ENCODE measurements at regions not wholly inside any gene's neighbourhood (a gene's known extent, or its start where the extent isn't known, plus 50 kb on each side); places are given as distances from the start of the nearest gene placed in this dataset.
"Not testable (repeated sequence)": the region's sequence is repeated elsewhere in the genome, so short reads cannot be mapped to it uniquely, and the experiment has no call there.

DNA sequence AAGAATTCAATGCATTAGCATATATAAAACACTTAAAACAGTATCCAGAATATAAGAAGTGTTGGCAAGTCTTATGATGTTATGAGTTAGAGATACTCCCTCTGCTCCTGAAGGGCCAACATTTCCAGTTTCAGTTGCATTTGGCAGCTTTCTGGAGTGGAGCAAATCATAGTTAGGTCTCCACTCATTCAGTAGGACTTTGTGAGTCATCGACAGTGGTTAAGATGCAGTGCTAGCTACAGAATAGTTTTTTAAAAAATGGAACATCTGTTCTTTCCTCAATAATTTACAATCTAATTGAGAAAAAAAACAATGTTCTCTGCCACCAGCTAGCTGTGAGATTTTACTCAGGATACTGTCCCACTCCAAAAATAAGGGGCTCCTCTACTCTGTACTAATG lies 389.1 kb downstream of the HLX start:
- no peak for DNase-seq

GRCh38 chr1:221271701-221272100 lies 392.5 kb downstream of the HLX start:
- no peak for DNase-seq

DNA sequence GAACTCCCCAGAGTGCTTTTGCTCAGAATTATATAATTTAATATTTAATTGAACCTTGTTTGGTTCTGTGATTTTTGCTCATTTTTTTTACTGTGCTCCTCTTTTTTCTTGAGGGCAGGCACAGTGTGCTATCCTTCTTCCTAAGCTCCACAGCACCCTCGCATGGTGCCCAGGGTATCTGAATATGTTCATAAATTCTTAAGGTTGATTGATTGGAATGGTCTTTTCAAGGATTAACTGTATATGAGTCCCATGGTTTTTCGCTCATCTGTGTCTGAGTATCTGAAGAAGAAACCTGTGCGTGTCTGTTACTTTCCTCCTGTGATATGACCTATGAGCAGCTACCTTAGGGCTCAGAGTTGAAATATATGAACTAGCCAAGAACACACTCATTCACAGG lies 393.7 kb downstream of the HLX start:
- DNase-seq = no peak

DNA sequence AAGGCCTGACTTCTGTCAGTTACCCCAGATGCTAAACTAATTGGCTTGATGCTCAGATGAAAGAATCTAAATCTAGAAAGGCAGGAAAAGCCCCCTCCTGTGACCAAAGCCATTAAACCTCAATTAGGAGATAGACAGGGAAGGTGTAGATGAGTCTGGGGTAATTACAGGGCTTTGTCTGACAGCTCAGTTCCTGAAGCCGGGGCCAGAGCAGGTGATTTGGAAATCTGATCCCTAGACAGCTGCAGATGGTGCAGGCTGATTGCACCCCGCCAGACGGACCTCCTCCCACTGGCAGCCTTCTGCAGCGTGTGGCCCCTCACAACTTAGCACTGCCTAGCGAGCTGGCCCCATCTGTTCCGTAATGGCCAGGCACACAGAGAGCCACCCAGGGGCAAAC lies 395.1 kb downstream of the HLX start:
- DNase-seq = no peak

- DNase-seq = no peak
Observed at GRCh38 chr1:221276896-221277409, 397.7 kb downstream of the HLX start.

DNA sequence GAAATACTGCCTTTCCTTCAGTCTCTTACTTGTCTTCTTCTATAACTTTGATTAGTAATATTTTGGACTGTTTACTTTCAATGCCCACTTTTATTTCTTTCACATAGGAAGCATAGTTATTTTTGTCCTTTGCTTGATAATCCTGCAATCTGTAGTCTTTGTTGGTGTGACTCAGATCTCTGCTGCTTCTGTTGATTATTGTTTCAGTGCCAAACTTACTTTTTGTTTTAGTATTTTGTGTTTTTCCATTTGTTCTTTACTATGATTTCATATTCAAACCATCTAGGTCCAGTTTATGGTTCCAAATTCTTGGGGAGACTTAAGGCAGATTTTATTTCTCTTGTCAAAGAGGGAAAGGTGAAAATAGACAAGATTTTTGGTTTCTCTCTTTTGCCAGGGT lies 399.9 kb downstream of the HLX start:
- DNase-seq = no peak

DNA sequence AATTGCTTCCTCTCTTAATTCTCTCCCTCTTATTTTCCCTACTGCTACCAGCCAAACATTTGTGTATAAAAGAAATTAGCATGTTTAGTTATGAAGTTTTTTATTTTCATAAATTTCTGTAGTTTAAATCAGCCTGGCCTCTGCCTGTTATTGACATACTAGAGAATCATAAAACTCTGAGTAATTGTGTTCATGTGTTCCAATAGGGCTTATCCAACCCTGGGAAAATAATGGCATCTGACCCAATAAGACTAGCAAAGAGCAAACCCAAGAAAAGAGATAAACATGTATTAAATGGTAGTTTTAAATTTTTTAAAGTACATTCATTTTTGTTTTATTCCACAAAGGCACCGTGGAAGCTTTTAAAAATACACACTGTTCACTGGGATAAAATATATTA lies 404.3 kb downstream of the HLX start:
- no peak for DNase-seq

- DNase-seq = no peak
Observed at GRCh38 chr1:221284028-221284427, 404.8 kb downstream of the HLX start.

GRCh38 chr1:221284991-221285390 lies 405.7 kb downstream of the HLX start:
- not testable (repeated sequence) for DNase-seq

- not testable (repeated sequence) for DNase-seq
Observed at GRCh38 chr1:221285458-221286210, 406.4 kb downstream of the HLX start.

DNA sequence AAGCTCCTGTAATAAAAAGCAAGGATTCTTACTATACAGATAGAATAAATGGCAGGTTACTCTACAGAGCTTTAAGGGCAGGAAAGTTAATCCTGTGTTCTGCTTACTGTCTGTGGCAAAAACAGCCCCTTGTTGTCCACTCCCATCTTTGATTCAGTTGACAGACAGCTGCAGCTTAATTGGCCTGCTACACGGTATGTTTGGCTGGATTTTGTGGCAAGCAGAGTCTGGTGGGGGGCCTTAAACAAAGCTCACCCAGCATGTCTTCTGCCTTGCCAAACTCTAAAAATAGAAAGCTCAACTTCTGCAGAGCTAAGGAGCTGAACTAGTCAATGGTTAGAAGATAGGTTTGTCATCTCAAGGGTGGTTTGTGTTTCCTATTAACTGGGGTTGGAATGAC lies 407.2 kb downstream of the HLX start:
- no peak for DNase-seq

- DNase-seq = no peak
Observed at GRCh38 chr1:221289103-221289502, 409.9 kb downstream of the HLX start.

- DNase-seq = no peak
Observed at GRCh38 chr1:221290669-221291068, 411.4 kb downstream of the HLX start.

DNA sequence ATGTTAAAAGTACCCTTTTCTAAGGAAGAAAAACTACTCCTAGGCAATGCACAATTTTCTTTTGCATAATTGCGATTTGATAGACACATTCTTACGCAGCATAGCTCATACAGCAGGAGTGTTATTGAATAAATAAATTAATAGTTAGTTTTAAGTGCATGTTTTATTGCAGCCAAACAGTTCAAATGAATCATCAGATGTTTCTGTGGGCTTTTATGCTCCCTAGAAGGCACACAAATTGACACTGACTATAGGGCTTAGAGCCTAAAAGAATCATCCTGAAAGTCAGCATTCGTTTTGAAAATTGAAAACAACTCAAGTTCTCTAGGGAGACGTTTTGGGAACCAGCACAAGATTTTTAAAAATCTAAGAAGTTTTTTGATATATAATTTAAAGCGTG lies 411.9 kb downstream of the HLX start:
- no peak for DNase-seq

GRCh38 chr1:221292652-221293051 lies 413.4 kb downstream of the HLX start:
- no peak for DNase-seq

- no peak for DNase-seq
Observed at GRCh38 chr1:221294242-221294641, 415.0 kb downstream of the HLX start.

GRCh38 chr1:221302357-221302756 lies 423.1 kb downstream of the HLX start:
- no peak for DNase-seq

DNA sequence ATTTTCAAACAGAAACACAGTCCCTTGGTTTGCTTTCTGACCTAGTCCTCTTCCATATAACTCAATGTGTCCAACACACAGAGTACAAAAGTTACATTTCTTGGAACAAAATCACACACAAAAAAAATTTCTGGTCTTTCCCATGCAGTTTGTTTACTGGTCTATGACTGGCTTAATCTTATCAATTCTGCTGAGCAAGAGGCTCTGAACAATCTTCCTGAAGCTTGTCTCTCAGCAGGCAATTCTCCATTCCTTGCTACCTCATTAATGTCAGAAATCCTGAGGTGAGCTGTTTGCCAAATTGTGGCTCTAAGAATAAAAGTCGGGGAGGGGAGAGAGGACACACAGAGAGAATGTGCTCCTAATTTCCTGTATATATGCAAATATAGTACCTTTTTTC lies 423.6 kb downstream of the HLX start:
- no peak for DNase-seq

DNA sequence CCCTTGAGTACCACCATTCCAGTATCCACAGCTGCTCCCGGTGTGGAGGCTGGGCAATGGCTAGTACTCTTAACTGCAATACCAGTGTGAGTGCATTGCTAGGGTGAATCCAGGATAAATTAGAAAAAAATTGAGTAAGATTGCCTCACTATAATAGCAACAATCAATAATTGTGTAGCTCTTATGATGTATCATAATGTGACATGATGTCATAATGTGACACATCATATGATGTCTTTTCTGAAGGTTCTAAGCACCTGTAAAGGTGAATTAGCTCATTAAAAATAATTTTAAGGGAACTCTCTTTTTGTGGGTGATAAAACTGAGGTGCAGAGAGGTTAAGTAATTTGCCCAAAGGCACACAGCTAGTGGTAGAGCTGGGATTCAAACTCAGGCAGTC lies 424.4 kb downstream of the HLX start:
- DNase-seq = no peak

DNA sequence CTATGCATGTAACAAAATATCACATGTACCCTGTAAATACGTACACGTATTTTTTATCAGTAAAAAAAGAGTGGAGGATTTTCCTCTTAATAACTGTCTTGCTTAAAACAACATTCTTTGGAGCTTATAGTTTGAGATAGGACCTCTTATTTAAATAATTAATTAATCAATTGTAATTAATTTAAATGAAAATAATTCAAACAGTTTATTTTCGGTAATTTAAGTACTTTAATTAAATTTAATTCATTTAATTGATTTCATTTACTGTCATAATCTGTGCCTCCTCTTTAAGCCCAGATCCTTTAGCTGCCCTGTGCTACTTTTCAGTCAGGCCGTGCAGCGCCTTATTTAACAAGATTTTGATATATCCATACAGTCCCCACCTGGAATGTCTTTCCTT lies 427.0 kb downstream of the HLX start:
- no peak for DNase-seq

DNA sequence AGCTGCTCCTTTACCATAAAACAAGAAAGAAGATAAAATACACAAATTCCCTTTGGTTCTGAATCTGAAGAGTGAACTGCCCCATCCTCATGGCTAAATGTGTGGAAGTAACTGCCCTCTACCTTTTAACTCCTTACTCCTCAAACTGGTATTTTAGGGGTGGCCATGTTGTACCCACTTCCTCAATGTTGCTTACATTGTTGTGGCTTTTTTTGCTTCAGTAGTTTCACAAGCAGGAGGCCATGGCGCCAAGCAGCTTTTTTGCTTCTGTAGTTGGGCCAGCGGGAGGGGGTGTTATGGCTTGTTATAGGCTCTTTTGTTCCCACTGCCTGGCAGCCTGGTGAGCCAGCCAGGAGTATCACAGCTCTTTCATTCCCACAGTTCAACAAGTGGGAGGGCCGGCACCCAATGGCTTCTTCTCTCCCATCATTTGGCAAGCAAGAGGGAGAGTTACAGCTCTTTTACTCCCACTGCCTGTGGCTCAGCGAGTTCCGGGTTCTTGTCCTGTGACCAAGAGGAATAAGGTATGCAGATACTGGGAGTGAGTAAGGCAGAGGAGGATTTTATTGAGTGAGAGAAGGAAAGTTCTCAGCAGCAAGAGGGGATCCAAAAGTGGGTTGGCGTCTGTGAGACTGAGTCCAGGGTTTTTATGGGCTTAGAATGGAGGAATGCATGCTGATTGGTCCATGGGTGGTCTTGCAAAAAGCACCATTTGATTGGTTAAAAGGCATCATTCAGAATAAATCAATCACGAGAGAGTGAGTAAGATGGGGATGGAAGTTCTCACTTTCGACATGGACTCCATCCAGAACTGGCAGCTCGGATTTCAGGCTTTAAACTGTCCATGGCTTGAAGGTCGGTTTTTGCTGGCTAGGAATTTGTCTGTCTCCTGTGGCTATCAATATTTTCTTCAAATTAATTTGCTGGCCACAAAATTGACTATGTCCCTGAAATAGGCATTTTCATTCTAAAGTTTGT lies 429.6 kb downstream of the HLX start:
- DNase-seq = no peak

DNA sequence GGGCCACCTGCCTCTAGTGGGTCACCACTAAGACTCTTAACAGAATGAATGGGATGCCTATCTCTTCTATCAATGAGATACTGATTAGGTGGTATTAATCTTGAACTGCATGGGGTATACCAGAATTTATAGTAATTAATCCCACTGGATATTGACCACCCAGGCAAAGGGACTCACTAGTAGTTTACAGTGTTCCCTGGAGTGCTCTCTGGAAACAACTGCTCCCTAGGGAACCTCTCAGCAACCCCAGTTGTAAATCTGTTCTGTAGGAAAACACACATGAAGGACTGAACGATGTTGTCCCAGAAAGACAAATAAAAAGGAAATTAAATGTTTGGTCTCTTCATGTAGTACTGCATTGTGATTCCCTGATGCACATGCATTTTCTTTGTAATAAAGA lies 430.5 kb downstream of the HLX start:
- DNase-seq = no peak

DNA sequence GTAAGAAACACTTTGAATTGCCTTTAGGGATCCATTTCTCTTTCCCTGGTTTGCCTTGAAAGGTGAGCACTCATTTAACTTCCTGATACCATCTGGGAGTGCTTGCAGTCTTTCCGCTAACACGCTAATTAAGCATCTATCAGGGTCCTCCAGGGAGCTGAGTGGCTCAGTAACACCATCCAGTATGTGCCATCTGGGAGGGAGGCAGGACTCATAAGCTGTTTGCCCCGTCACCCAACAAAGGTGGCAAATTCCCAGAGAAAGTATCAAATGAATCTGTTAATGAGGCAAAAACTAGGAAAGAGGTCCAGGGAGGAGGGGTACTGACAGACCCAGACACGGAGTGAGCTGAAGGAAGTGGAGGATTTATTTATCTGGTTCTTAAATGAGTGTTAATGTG lies 430.9 kb downstream of the HLX start:
- DNase-seq = no peak

DNA sequence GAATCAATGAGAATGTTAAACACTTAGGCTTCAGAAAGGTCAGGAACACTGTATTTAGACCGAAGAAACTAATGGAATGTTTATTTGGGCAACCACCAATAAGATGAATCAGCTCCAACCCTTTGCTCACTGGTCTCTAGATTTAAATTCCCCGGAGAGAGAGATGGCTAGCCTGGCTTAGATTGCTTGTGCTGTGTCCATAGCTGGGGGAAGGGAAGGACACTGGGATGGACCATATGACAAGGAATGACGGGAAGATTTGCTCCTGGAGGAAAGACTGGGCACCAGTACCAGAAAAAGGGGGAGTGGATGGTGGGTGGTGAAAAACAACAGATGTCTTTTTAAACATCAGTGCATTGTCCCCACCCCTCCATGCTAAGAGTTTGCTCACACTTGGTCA lies 426.6 kb downstream of the DUSP10 start:
- DNase-seq = no peak
